HG03025 (cell line): ENCODE measurements at regions not wholly inside any gene's neighbourhood (a gene's known extent, or its start where the extent isn't known, plus 50 kb on each side); places are given as distances from the start of the nearest gene placed in this dataset.

Experiments
- ATAC-seq: cut with Tn5 transposase; IDR thresholded peaks from one replicate; pipeline ENCODE4 v1.9.1; 2021; ENCODE audit warnings: mild to moderate bottlenecking, moderate library complexity; ENCODE audit not compliant: unreplicated experiment, low FRiP score

GRCh38 chr11:95717314-95717713, 72.3 kb downstream of the FAM76B start:
- ATAC-seq = no peak

- ATAC-seq = no peak
Observed at GRCh38 chr11:95716266-95716665, 73.3 kb downstream of the FAM76B start.

GRCh38 chr11:95715777-95716241, 73.8 kb downstream of the FAM76B start:
- ATAC-seq = peak; percentile 79

GRCh38 chr11:95714843-95715776, 74.5 kb downstream of the FAM76B start:
- peak; percentile 18 for ATAC-seq

- no peak for ATAC-seq
Observed at GRCh38 chr11:95713428-95713827, 76.2 kb downstream of the FAM76B start.

- no peak for ATAC-seq
Observed at GRCh38 chr11:95711945-95712221, 77.7 kb downstream of the FAM76B start.

GRCh38 chr11:95711162-95711944, 78.2 kb downstream of the FAM76B start:
- ATAC-seq = no peak

GRCh38 chr11:95708681-95709080, 80.9 kb downstream of the FAM76B start:
- ATAC-seq = no peak

GRCh38 chr11:95706974-95707387, 82.6 kb downstream of the FAM76B start:
- ATAC-seq = no peak

- ATAC-seq = peak; percentile 80
Observed at GRCh38 chr11:95705485-95706124, 84.0 kb downstream of the FAM76B start.

- ATAC-seq = no peak
Observed at GRCh38 chr11:95704865-95705264, 84.7 kb downstream of the FAM76B start.

- no peak for ATAC-seq
Observed at GRCh38 chr11:95703049-95703448, 86.5 kb downstream of the FAM76B start.

GRCh38 chr11:95702526-95702925, 87.1 kb downstream of the FAM76B start:
- ATAC-seq = no peak

- ATAC-seq = peak; percentile 41
Observed at GRCh38 chr11:95700471-95700817, 89.1 kb downstream of the FAM76B start.

GRCh38 chr11:95699631-95700470, 89.7 kb downstream of the FAM76B start:
- no peak for ATAC-seq

GRCh38 chr11:95698676-95699557, 90.7 kb downstream of the FAM76B start:
- ATAC-seq = no peak

GRCh38 chr11:95697614-95698408, 91.8 kb downstream of the FAM76B start:
- no peak for ATAC-seq

- no peak for ATAC-seq
Observed at GRCh38 chr11:95695181-95695580, 94.4 kb downstream of the FAM76B start.

- no peak for ATAC-seq
Observed at GRCh38 chr11:95693298-95693697, 96.3 kb downstream of the FAM76B start.
